ENCODE measurements at regions not wholly inside any gene's neighbourhood (a gene's known extent, or its start where the extent isn't known, plus 50 kb on each side); places are given as distances from the start of the nearest gene placed in this dataset.
A peak's percentile ranks its signal among the peaks of the same experiment; 100 is the strongest.

- ATAC-seq, result no peak
- no peaks in the 10 kb centered on the region for H3K9me3 ChIP-seq
- TF ChIP-seq, protein P1, sequence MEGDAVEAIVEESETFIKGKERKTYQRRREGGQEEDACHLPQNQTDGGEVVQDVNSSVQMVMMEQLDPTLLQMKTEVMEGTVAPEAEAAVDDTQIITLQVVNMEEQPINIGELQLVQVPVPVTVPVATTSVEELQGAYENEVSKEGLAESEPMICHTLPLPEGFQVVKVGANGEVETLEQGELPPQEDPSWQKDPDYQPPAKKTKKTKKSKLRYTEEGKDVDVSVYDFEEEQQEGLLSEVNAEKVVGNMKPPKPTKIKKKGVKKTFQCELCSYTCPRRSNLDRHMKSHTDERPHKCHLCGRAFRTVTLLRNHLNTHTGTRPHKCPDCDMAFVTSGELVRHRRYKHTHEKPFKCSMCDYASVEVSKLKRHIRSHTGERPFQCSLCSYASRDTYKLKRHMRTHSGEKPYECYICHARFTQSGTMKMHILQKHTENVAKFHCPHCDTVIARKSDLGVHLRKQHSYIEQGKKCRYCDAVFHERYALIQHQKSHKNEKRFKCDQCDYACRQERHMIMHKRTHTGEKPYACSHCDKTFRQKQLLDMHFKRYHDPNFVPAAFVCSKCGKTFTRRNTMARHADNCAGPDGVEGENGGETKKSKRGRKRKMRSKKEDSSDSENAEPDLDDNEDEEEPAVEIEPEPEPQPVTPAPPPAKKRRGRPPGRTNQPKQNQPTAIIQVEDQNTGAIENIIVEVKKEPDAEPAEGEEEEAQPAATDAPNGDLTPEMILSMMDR (IDR thresholded peaks at IDR 0.05), result no peak
These were observed 77.5 kb upstream of the ZEB2 start for GRCh38 chr2:144597388-144597787.

DNA sequence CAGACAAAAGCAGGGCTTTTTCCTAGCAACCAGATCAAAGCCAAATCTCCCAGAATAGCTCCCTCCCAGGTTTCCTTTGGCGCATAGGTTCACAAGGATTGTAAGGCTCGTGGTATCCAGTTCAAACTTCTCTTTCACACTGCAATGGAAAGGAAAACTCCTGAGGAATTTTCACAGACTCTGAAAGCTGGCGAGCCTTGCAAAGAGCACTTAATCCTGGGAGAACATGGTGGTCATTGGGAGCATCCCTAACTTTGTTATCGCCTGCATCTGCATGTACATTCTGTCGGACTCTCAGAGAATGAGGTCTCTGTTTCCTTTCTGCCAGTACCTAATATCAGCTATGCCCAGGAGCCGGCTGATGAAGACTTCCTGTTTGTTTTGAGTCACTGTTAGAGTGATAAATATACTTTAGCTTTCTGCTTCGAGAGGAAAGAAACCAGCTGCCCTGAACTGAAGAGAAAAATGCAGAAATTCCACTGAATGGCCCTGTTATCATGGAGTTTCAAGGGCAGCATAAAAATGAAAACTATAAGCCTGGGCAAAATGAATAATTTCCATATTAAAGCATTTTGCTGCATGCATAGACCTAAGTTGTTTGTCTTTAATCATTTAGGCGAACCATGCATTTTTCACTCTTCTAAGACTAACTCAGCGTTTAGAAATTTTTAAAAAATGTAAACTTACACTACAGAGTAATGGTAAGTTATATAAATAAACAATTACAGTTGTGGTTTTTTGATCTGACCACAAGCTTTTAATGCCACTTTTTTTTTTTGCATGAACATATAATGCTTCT, 76.4 kb upstream of the ZEB2 start:
- Histone ChIP-seq H3K27ac (peak overlapping the region; percentile 4), H3K36me3 (no peaks in the 10 kb centered on the region), H3K9me3 (no peaks in the 10 kb centered on the region), H3K4me1 (peaks cover 17% of the 10 kb centered on the region), H3K4me3 (no peak overlapping the region), H3K27me3 (no peaks in the 10 kb centered on the region)
- intact Hi-C loops (cut with DNase I), result no loop called here
- DNase-seq (no peak), ATAC-seq (peak; percentile 52)
- TF ChIP-seq, protein P1 (IDR thresholded peaks at IDR 0.05), result no peak

More at GRCh38 chr2:144597388-144597787, 77.5 kb upstream of the ZEB2 start:
- DNase-seq, result no peak
- Histone ChIP-seq H3K27me3 (no peaks in the 10 kb centered on the region), H3K36me3 (no peaks in the 10 kb centered on the region), H3K27ac (no peak overlapping the region), H3K4me1 (peaks cover 17% of the 10 kb centered on the region), H3K4me3 (no peak overlapping the region)
- intact Hi-C loops (cut with DNase I), result no loop called here

DNA sequence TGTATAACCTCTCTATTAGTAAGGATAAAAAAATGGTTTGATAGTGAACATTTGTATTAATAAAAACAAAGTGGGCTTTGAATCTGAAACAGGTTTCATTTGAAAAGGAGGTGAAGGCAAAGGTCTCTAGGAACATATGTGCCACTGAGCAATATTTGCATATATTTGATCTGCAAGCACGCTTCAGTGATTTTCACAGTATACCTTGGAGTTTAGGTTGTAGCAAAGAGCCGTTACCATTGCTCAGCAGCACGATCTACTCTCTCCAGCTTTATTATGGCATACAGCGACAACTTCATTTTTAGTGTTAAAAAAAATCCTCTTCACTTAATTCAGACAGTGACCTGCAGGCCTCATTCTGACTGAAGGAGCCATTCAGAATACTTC, 75.8 kb upstream of the ZEB2 start:
- Histone ChIP-seq H3K27ac (peak overlapping the region; percentile 4), H3K4me3 (no peak overlapping the region), H3K9me3 (no peaks in the 10 kb centered on the region), H3K4me1 (peaks cover 17% of the 10 kb centered on the region), H3K27me3 (no peaks in the 10 kb centered on the region), H3K36me3 (no peaks in the 10 kb centered on the region)
- ATAC-seq (no peak), DNase-seq (no peak)
- intact Hi-C loops (cut with DNase I), result no loop called here
- TF ChIP-seq, protein P1 (IDR thresholded peaks at IDR 0.05), result no peak

DNA sequence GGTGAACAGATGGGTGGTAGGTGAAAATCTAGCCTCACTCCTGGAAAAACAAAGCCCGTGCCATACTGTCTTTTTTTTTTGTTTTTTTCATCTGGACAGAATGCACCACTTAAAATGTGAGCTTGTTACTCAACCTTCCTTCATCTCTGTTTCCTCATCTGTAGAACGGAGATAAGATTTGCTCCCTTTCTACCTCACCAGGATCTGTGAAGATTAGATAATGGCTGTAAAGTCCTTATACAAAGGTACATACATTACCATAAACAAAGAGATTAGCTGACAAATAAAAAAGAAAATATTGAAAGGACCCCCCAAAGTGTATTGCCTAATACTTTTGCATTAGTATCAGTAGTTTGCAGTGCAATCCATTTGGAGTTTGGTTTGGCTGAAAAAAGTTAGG, 75.4 kb upstream of the ZEB2 start:
- intact Hi-C loops (cut with DNase I), result no loop called here
- Histone ChIP-seq H3K9me3 (no peaks in the 10 kb centered on the region), H3K27me3 (no peaks in the 10 kb centered on the region), H3K4me3 (no peak overlapping the region), H3K4me1 (peaks cover 17% of the 10 kb centered on the region), H3K36me3 (no peaks in the 10 kb centered on the region), H3K27ac (no peak overlapping the region)
- TF ChIP-seq, protein P1 (IDR thresholded peaks at IDR 0.05), result no peak
- ATAC-seq, result no peak
- no peak for DNase-seq

DNA sequence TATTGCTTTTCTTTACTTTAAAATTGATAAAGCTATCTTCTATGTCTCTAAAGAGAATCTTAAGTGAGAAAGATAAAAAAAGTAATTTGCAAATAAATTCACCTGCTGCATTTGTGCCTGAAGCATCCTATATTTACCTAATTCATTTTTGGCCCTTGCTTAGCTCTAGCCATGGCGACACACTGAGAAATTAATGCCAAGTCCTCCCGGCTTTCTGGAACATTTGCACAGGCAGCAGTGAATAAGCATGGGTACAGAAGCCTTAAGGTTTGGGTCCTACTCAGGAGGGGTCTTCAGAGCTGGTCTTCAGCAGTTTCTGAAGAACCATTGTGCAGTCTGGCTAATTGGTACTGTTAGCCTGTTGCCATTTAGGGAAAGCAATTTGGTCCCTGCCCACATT, 73.9 kb upstream of the ZEB2 start:
- H3K27me3 ChIP-seq, result no peaks in the 10 kb centered on the region
- DNase-seq (no peak), ATAC-seq (no peak)
- H3K36me3 ChIP-seq, result no peaks in the 10 kb centered on the region
- H3K9me3 ChIP-seq, result no peaks in the 10 kb centered on the region
- no peak overlapping the region for H3K4me3 ChIP-seq
- no peak overlapping the region for H3K27ac ChIP-seq
- intact Hi-C loops (cut with DNase I), result no loop called here
- peaks cover 17% of the 10 kb centered on the region for H3K4me1 ChIP-seq
- TF ChIP-seq, protein P1 (IDR thresholded peaks at IDR 0.05), result no peak
